Neural cell (in vitro differentiated cells): ENCODE measurements at regions not wholly inside any gene's neighbourhood (a gene's known extent, or its start where the extent isn't known, plus 50 kb on each side); places are given as distances from the start of the nearest gene placed in this dataset.

Experiments used
- H2AFZ ChIP-seq: fragments of 200-600, 300-800 bp; sonication (generic), shearing (Covaris generic); 2 replicates; pipeline ENCODE4 v1.6.0; 2014; ENCODE audit warnings: low read depth, mild to moderate bottlenecking, antibody characterized with exemption, low read length, moderate library complexity
- H3F3A ChIP-seq: fragments of 200-600 bp; shearing (Covaris generic); 2 replicates; pipeline ENCODE4 v1.6.1; 2016; ENCODE audit warnings: mild to moderate bottlenecking, moderate library complexity, mixed read lengths, antibody characterized with exemption, low read length; ENCODE audit not compliant: insufficient read depth, poor library complexity, severe bottlenecking
- H3K27ac ChIP-seq: fragments of 200-600, 300-800 bp; sonication (generic), shearing (Covaris generic); 2 replicates; pipeline ENCODE4 v1.5.1; 2014; ENCODE audit warnings: mild to moderate bottlenecking, low read length, moderate library complexity
- H3K27me3 ChIP-seq: fragments of 300-800, 200-600 bp; sonication (generic), shearing (Covaris generic); 2 replicates; pipeline ENCODE4 v1.6.0; 2014; ENCODE audit warnings: mild to moderate bottlenecking, low read depth, low read length, moderate library complexity; ENCODE audit not compliant: insufficient read depth
- H3K36me3 ChIP-seq: fragments of 300-800, 200-600 bp; sonication (generic), shearing (Covaris generic); 2 replicates; pipeline ENCODE4 v1.5.1; 2014; ENCODE audit warnings: mild to moderate bottlenecking, antibody characterized with exemption, low read length, moderate library complexity; ENCODE audit not compliant: insufficient read depth
- H3K4me2 ChIP-seq: fragments of 300-800, 200-600 bp; sonication (generic), shearing (Covaris generic); 2 replicates; pipeline ENCODE4 v1.6.0; 2014; ENCODE audit warnings: mild to moderate bottlenecking, low read length
- H3K4me3 ChIP-seq: fragments of 300-800, 200-600 bp; sonication (generic), shearing (Covaris generic); 2 replicates; pipeline ENCODE4 v1.5.1; 2014; ENCODE audit warnings: mild to moderate bottlenecking, low read length, moderate library complexity
- H3K79me2 ChIP-seq: fragments of 200-600 bp; shearing (Covaris generic); replicated peaks from 2 replicates; pipeline ENCODE4 v1.6.0; 2014; ENCODE audit warnings: mild to moderate bottlenecking, low read length, moderate library complexity; ENCODE audit not compliant: insufficient read depth
- H3K9ac ChIP-seq: fragments of 300-800, 200-600 bp; sonication (generic), shearing (Covaris generic); 2 replicates; pipeline ENCODE4 v1.6.1; 2016; ENCODE audit warnings: mild to moderate bottlenecking, low read length, mixed read lengths
- H3K9me2 ChIP-seq: fragments of 200-600 bp; shearing (Covaris generic); 2 replicates; pipeline ENCODE4 v1.6.1; 2016; ENCODE audit warnings: mild to moderate bottlenecking, low read length, mixed read lengths; ENCODE audit not compliant: insufficient read depth
- H3K9me3 ChIP-seq: fragments of 200-600, 300-800 bp; sonication (generic), shearing (Covaris generic); 2 replicates; pipeline ENCODE4 v1.6.1; 2016; ENCODE audit warnings: mild to moderate bottlenecking, mixed run types, low read length, moderate library complexity, mixed read lengths
- H4K20me1 ChIP-seq: fragments of 200-600 bp; shearing (Covaris generic); 2 replicates; pipeline ENCODE4 v1.6.1; 2016; ENCODE audit warnings: mild to moderate bottlenecking, mixed run types; ENCODE audit not compliant: insufficient read depth
- CTCF ChIP-seq: fragments of 450-650 bp; IDR thresholded peaks from 2 replicates; pipeline ENCODE4 v1.5.1; 2014; ENCODE audit warnings: antibody characterized with exemption, mild to moderate bottlenecking, moderate library complexity; ENCODE audit not compliant: poor library complexity, severe bottlenecking
- EP300 ChIP-seq: fragments of 450-650 bp; conservative IDR thresholded peaks from 2 replicates; pipeline ENCODE4 v1.6.1; 2014; ENCODE audit warnings: antibody characterized with exemption, mild to moderate bottlenecking, moderate library complexity; ENCODE audit not compliant: poor library complexity, severe bottlenecking
- EZH2 ChIP-seq: fragments of 200-600, 300-800 bp; shearing (Covaris generic), sonication (generic); IDR thresholded peaks from 2 replicates; pipeline ENCODE4 v1.6.1; 2014; ENCODE audit warnings: antibody characterized with exemption, low read length, borderline replicate concordance, mild to moderate bottlenecking; ENCODE audit not compliant: insufficient read depth, poor library complexity, severe bottlenecking
- MXI1 ChIP-seq: fragments of 450-650 bp; conservative IDR thresholded peaks from 2 replicates; pipeline ENCODE4 v1.6.1; 2014; ENCODE audit warnings: antibody characterized with exemption, mild to moderate bottlenecking; ENCODE audit not compliant: poor library complexity, severe bottlenecking
- POLR2AphosphoS5 ChIP-seq: IDR thresholded peaks from 2 replicates; pipeline ENCODE4 v1.6.1; 2012
- RAD21 ChIP-seq: fragments of 450-650 bp; conservative IDR thresholded peaks from 2 replicates; pipeline ENCODE4 v1.6.1; 2014; ENCODE audit warnings: antibody characterized with exemption, mild to moderate bottlenecking, moderate library complexity
- REST ChIP-seq: IDR thresholded peaks from 2 replicates; pipeline ENCODE4 v1.6.1; 2012; ENCODE audit warnings: borderline replicate concordance
- SMC3 ChIP-seq: fragments of 450-650 bp; conservative IDR thresholded peaks from 2 replicates; pipeline ENCODE4 v1.6.1; 2014; ENCODE audit warnings: antibody characterized with exemption, mild to moderate bottlenecking, moderate library complexity; ENCODE audit not compliant: poor library complexity
- TAF1 ChIP-seq: IDR thresholded peaks from 2 replicates; pipeline ENCODE4 v1.6.1; 2012; ENCODE audit warnings: low read depth

GRCh38 chr6:137726582-137726981 lies 140.5 kb upstream of the TNFAIP3 start:
- Histone ChIP-seq H3K9me2 (no peaks in the 10 kb centered on the region), H3K9me3 (no peaks in the 10 kb centered on the region), H3F3A (no peaks in the 10 kb centered on the region), H3K9ac (no peak overlapping the region), H3K27ac (no peak overlapping the region), H3K4me2 (no peak overlapping the region), H3K36me3 (no peaks in the 10 kb centered on the region), H2AFZ (no peak overlapping the region), H3K27me3 (no peaks in the 10 kb centered on the region), H3K4me3 (no peak overlapping the region), H3K79me2 (no peaks in the 10 kb centered on the region), H4K20me1 (no peaks in the 10 kb centered on the region)
- TF ChIP-seq REST, result no peak
- TF ChIP-seq EZH2, result no peak
- TF ChIP-seq RAD21, result no peak
- no peak for TF ChIP-seq CTCF
- TF ChIP-seq POLR2AphosphoS5, result no peak
- no peak for TF ChIP-seq EP300
- TF ChIP-seq TAF1, result no peak
- TF ChIP-seq MXI1, result no peak
- no peak for TF ChIP-seq SMC3

GRCh38 chr6:137727216-137727765 lies 139.8 kb upstream of the TNFAIP3 start:
- H3F3A ChIP-seq, result no peaks in the 10 kb centered on the region
- H3K27ac ChIP-seq, result no peak overlapping the region
- H3K36me3 ChIP-seq, result no peaks in the 10 kb centered on the region
- no peaks in the 10 kb centered on the region for H3K9me2 ChIP-seq
- no peaks in the 10 kb centered on the region for H3K9me3 ChIP-seq
- no peak for TF ChIP-seq SMC3
- TF ChIP-seq POLR2AphosphoS5, result no peak
- TF ChIP-seq MXI1, result no peak
- TF ChIP-seq EP300, result no peak
- H3K9ac ChIP-seq, result no peak overlapping the region
- no peak overlapping the region for H2AFZ ChIP-seq
- H3K4me2 ChIP-seq, result no peak overlapping the region
- no peaks in the 10 kb centered on the region for H4K20me1 ChIP-seq
- no peaks in the 10 kb centered on the region for H3K79me2 ChIP-seq
- H3K27me3 ChIP-seq, result no peaks in the 10 kb centered on the region
- no peak overlapping the region for H3K4me3 ChIP-seq
